Uterus (tissue), 2 donors: ENCODE measurements at regions not wholly inside any gene's neighbourhood (a gene's known extent, or its start where the extent isn't known, plus 50 kb on each side); places are given as distances from the start of the nearest gene placed in this dataset.

Source experiments
- CTCF ChIP-seq, 4 experiments: fragments of 200-600 bp in 2 of 4; fragments of 450-650 bp in 2 of 4; sonication (generic) in 2 of 4; IDR thresholded peaks; one replicate each; pipeline ENCODE4 v1.5.1; 2016 to 2019; ENCODE audit warnings: antibody characterized with exemption in 4 of 4, mild to moderate bottlenecking in 2 of 4, moderate library complexity in 1 of 4
- POLR2A ChIP-seq, 2 donors: fragments of 450-650 bp; IDR thresholded peaks; one replicate each; pipeline ENCODE4 v1.6.1; 2016; ENCODE audit warnings: antibody characterized with exemption in 2 of 2, mild to moderate bottlenecking in 1 of 2, moderate library complexity in 1 of 2

GRCh38 chr1:65022216-65022615 lies 55.9 kb upstream of the JAK1 start:
- TF ChIP-seq CTCF (IDR thresholded peaks at IDR 0.05) (no peak), POLR2A (IDR thresholded peaks at IDR 0.05) (no peak)
